BLaER1 (cell line): ENCODE measurements at regions not wholly inside any gene's neighbourhood (a gene's known extent, or its start where the extent isn't known, plus 50 kb on each side); places are given as distances from the start of the nearest gene placed in this dataset.

ENCODE experiments used
- H3K27ac ChIP-seq: shearing (Covaris generic); formaldehyde crosslinking; 2 replicates; pipeline ENCODE4 v1.8.1; 2022
- H3K27me3 ChIP-seq: shearing (Covaris generic); formaldehyde crosslinking; 2 replicates; pipeline ENCODE4 v1.8.1; 2022
- H3K36me3 ChIP-seq: shearing (Covaris generic); formaldehyde crosslinking; 2 replicates; pipeline ENCODE4 v1.8.1; 2022
- H3K4me1 ChIP-seq: shearing (Covaris generic); formaldehyde crosslinking; 2 replicates; pipeline ENCODE4 v1.8.1; 2022
- H3K4me2 ChIP-seq: shearing (Covaris generic); formaldehyde crosslinking; 2 replicates; pipeline ENCODE4 v1.8.1; 2022
- H3K4me3 ChIP-seq: shearing (Covaris generic); formaldehyde crosslinking; 2 replicates; pipeline ENCODE4 v1.8.1; 2022
- H3K9ac ChIP-seq: shearing (Covaris generic); formaldehyde crosslinking; 2 replicates; pipeline ENCODE4 v1.8.1; 2022
- H3K9me3 ChIP-seq: shearing (Covaris generic); formaldehyde crosslinking; 2 replicates; pipeline ENCODE4 v1.8.1; 2022
- H4K20me1 ChIP-seq: shearing (Covaris generic); formaldehyde crosslinking; 2 replicates; pipeline ENCODE4 v1.8.1; 2022
- Cebpa-rat ChIP-seq: shearing (Covaris generic); IDR thresholded peaks from 2 replicates; pipeline ENCODE4 v1.8.1; 2022

GRCh38 chr6:170232186-170233002, 58.5 kb downstream of the DLL1 start:
- H3K9ac ChIP-seq: no peak overlapping the region
- TF ChIP-seq Cebpa-rat: no peak
- H3K4me1 ChIP-seq: 0 out of 2 replicates have a peak, but pooled peaks cover 10% of the 10 kb centered on the region
- no peaks in the 10 kb centered on the region for H4K20me1 ChIP-seq
- H3K27ac ChIP-seq: no peak overlapping the region
- H3K27me3 ChIP-seq: no peaks in the 10 kb centered on the region
- H3K4me2 ChIP-seq: no peak overlapping the region
- H3K36me3 ChIP-seq: no peaks in the 10 kb centered on the region
- H3K9me3 ChIP-seq: no peaks in the 10 kb centered on the region
- no peak overlapping the region for H3K4me3 ChIP-seq

GRCh38 chr6:170231293-170232185, 59.3 kb downstream of the DLL1 start:
- Histone ChIP-seq H3K36me3 (no peaks in the 10 kb centered on the region), H3K4me2 (peak overlapping the region; percentile 12; the same call in 1 of the 2 replicates), H3K9me3 (no peaks in the 10 kb centered on the region), H3K4me1 (0 out of 2 replicates have a peak, but pooled peaks cover 10% of the 10 kb centered on the region), H4K20me1 (no peaks in the 10 kb centered on the region), H3K27me3 (no peaks in the 10 kb centered on the region), H3K4me3 (no peak overlapping the region), H3K27ac (no peak overlapping the region), H3K9ac (no peak overlapping the region)
- TF ChIP-seq Cebpa-rat: no peak

- H3K9ac ChIP-seq: no peak overlapping the region
- H3K9me3 ChIP-seq: no peaks in the 10 kb centered on the region
- H3K4me2 ChIP-seq: peak overlapping the region; percentile 12; the same call in 1 of the 2 replicates
- no peaks in the 10 kb centered on the region for H4K20me1 ChIP-seq
- TF ChIP-seq Cebpa-rat: no peak
- no peak overlapping the region for H3K27ac ChIP-seq
- H3K4me1 ChIP-seq: 0 out of 2 replicates have a peak, but pooled peaks cover 10% of the 10 kb centered on the region
- no peaks in the 10 kb centered on the region for H3K36me3 ChIP-seq
- H3K4me3 ChIP-seq: no peak overlapping the region
- no peaks in the 10 kb centered on the region for H3K27me3 ChIP-seq
These were observed 60.2 kb downstream of the DLL1 start for GRCh38 chr6:170230520-170231292.

- no peak overlapping the region for H3K4me3 ChIP-seq
- no peak overlapping the region for H3K4me2 ChIP-seq
- no peak overlapping the region for H3K27ac ChIP-seq
- no peaks in the 10 kb centered on the region for H3K36me3 ChIP-seq
- no peaks in the 10 kb centered on the region for H3K9me3 ChIP-seq
- no peak for TF ChIP-seq Cebpa-rat
- no peaks in the 10 kb centered on the region for H3K27me3 ChIP-seq
- H4K20me1 ChIP-seq: no peaks in the 10 kb centered on the region
- no peak overlapping the region for H3K9ac ChIP-seq
- H3K4me1 ChIP-seq: 0 out of 2 replicates have a peak, but pooled peaks cover 10% of the 10 kb centered on the region
These were observed 60.9 kb downstream of the DLL1 start for GRCh38 chr6:170229851-170230519.

- no peak overlapping the region for H3K27ac ChIP-seq
These were observed 61.5 kb downstream of the DLL1 start for GRCh38 chr6:170229396-170229795.

GRCh38 chr6:170228946-170229310, 62.0 kb downstream of the DLL1 start:
- H3K4me2 ChIP-seq: no peak overlapping the region
- no peaks in the 10 kb centered on the region for H4K20me1 ChIP-seq
- no peak overlapping the region for H3K9ac ChIP-seq

More at GRCh38 chr6:170229396-170229795, 61.5 kb downstream of the DLL1 start:
- Histone ChIP-seq H4K20me1 (no peaks in the 10 kb centered on the region), H3K36me3 (no peaks in the 10 kb centered on the region), H3K9me3 (no peaks in the 10 kb centered on the region), H3K4me2 (no peak overlapping the region), H3K9ac (no peak overlapping the region), H3K4me3 (no peak overlapping the region), H3K27me3 (no peaks in the 10 kb centered on the region), H3K4me1 (0 out of 2 replicates have a peak, but pooled peaks cover 10% of the 10 kb centered on the region)
- TF ChIP-seq Cebpa-rat: no peak

GRCh38 chr6:170227996-170228945, 62.6 kb downstream of the DLL1 start:
- Histone ChIP-seq H3K4me1 (peaks cover 17% of the 10 kb centered on the region), H3K4me2 (no peak overlapping the region), H3K27ac (no peak overlapping the region), H3K4me3 (no peak overlapping the region), H3K27me3 (no peaks in the 10 kb centered on the region), H3K9ac (no peak overlapping the region), H3K9me3 (no peaks in the 10 kb centered on the region), H3K36me3 (no peaks in the 10 kb centered on the region), H4K20me1 (no peaks in the 10 kb centered on the region)
- no peak for TF ChIP-seq Cebpa-rat

More at GRCh38 chr6:170228946-170229310, 62.0 kb downstream of the DLL1 start:
- Histone ChIP-seq H3K36me3 (no peaks in the 10 kb centered on the region), H3K27me3 (no peaks in the 10 kb centered on the region), H3K4me3 (no peak overlapping the region), H3K4me1 (peaks cover 11% of the 10 kb centered on the region; the same call in 1 of the 2 replicates), H3K27ac (no peak overlapping the region), H3K9me3 (no peaks in the 10 kb centered on the region)
- no peak for TF ChIP-seq Cebpa-rat

- Histone ChIP-seq H3K4me3 (no peak overlapping the region), H3K27me3 (peaks cover 7% of the 10 kb centered on the region; the same call in 1 of the 2 replicates), H3K9me3 (no peaks in the 10 kb centered on the region), H3K4me1 (peaks cover 25% of the 10 kb centered on the region), H3K36me3 (no peaks in the 10 kb centered on the region), H4K20me1 (no peaks in the 10 kb centered on the region), H3K27ac (no peak overlapping the region), H3K4me2 (no peak overlapping the region), H3K9ac (no peak overlapping the region)
- no peak for TF ChIP-seq Cebpa-rat
These were observed 63.3 kb downstream of the DLL1 start for GRCh38 chr6:170227521-170227983.
